Retinal pigment epithelial cell (primary cell): ENCODE measurements at regions not wholly inside any gene's neighbourhood (a gene's known extent, or its start where the extent isn't known, plus 50 kb on each side); places are given as distances from the start of the nearest gene placed in this dataset.

ENCODE experiments used
- DNase-seq: peaks from one replicate; pipeline ENCODE4 v3.0.0-alpha.2; 2010; ENCODE audit warnings: low read depth
- H3K4me3 ChIP-seq: 2 replicates; pipeline ENCODE4 v1.5.1; 2011; ENCODE audit warnings: mild to moderate bottlenecking, low read length, control low read depth, moderate library complexity
- CTCF ChIP-seq: conservative IDR thresholded peaks from 2 replicates; pipeline ENCODE4 v1.5.1; 2011; ENCODE audit warnings: low read depth, low read length, control low read depth, inconsistent platforms

DNA sequence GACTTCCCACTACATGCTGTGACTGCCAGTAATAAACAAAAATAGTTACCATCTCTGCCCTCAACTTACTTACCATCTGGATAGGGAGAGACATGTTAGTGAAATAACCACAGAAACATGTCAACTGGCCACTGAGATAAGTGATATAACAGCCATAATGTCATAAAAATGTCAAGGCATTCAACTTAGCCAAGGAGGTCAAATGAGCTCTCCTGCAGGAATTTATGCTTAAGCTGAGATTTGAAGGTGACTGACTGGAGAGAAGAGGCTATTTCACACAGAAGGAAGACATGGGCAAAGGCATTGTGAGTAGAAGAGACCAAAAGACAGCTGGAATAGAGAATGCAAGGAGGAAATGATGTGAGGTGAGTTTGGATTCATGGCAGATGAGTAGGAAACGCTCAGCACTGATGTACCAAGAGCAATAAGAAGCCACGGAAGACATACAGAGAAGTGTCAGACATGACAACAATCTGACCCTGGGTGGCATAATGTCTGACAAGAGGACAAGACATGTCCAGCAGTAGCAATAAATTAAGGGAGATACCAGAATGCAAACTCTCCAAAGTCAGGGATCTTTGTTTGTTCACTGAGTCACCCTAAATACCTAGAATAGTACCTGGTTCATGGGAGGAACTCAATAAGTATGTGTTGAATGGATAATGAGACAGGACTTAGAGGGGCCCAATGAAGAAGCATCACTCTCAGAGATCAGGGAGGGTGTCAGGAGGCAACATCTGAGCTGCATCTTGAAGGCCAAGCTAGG is 318.8 kb downstream of the ACTL7B start:
- TF ChIP-seq CTCF: no peak
- no peak for DNase-seq
- no peak overlapping the region for H3K4me3 ChIP-seq

GRCh38 chr9:108535526-108535925 is 320.3 kb downstream of the ACTL7B start:
- DNase-seq: no peak
- H3K4me3 ChIP-seq: no peak overlapping the region
- TF ChIP-seq CTCF: peak; percentile 52

DNA sequence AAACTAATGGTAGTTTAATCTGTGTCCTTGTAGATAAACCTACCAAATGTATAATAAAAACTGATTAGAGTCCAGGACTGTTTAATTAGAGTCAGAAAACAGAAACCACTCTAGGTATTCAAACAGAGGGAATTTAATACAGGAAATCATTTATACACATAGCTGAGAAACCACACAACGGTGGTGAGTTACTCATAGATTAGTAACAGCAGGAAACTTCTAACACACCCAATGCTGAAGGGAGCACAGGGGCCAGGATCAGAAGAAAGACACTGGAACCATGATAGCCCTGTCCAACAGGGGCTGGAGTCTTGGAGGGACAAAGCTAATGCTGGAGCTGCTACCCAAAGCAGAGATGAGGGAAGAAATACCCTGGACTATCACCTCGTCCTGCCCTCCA is 321.0 kb downstream of the ACTL7B start:
- DNase-seq: no peak
- no peak for TF ChIP-seq CTCF
- no peak overlapping the region for H3K4me3 ChIP-seq

- no peak for DNase-seq
- H3K4me3 ChIP-seq: no peak overlapping the region
- TF ChIP-seq CTCF: no peak
Measured at GRCh38 chr9:108530141-108530540, 325.6 kb downstream of the ACTL7B start.

- H3K4me3 ChIP-seq: no peak overlapping the region
- no peak for TF ChIP-seq CTCF
- no peak for DNase-seq
Measured at GRCh38 chr9:108528231-108528630, 327.6 kb downstream of the ACTL7B start.

- H3K4me3 ChIP-seq: no peak overlapping the region
- no peak for DNase-seq
- TF ChIP-seq CTCF: no peak
Measured at GRCh38 chr9:108526518-108526917, 329.3 kb downstream of the ACTL7B start.

DNA sequence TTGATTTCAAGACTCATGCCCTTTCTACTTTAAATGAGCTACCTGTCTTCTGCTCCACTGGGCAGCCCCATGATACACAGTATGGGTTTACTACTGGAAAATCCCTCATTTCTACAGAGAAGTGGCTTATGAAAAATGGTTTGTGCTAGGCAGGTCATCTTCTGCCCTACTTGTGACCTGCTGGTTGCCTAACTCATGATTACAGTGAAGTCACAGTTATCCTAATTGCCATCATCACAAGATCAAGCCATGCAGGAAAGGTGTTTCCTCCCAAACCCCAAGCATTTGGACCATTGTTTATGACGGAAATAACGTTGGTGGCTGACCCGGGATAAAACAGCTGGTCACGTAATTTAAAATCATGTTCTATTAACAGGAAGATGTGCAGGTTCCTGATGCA is 330.6 kb downstream of the ACTL7B start:
- H3K4me3 ChIP-seq: no peak overlapping the region
- no peak for TF ChIP-seq CTCF
- no peak for DNase-seq
